Ovary (tissue), 7 donors: ENCODE measurements at regions not wholly inside any gene's neighbourhood (a gene's known extent, or its start where the extent isn't known, plus 50 kb on each side); places are given as distances from the start of the nearest gene placed in this dataset.
"Not testable (repeated sequence)": the region's sequence is repeated elsewhere in the genome, so short reads cannot be mapped to it uniquely, and the experiment has no call there.

Experiments used
- DNase-seq, 5 donors: peaks; one replicate each; pipeline ENCODE4 v3.0.0-alpha.2; 2019 to 2020
- H3K27ac ChIP-seq, 2 donors: fragments of 200-600 bp; one replicate each; pipeline versions ENCODE4 v1.5.1 to v1.8.0; 2019 to 2022
- H3K27me3 ChIP-seq: fragments of 200-600 bp; one replicate; pipeline ENCODE4 v1.8.0; 2022
- H3K36me3 ChIP-seq: fragments of 200-600 bp; sonication (generic); one replicate; pipeline ENCODE4 v1.5.1; 2019
- H3K4me1 ChIP-seq: one replicate; pipeline ENCODE4 v1.8.1; 2013; ENCODE audit warnings: mild to moderate bottlenecking, moderate library complexity; ENCODE audit not compliant: insufficient read depth
- H3K4me3 ChIP-seq: fragments of 200-600 bp; sonication (generic); one replicate; pipeline ENCODE4 v1.5.1; 2017
- H3K9me3 ChIP-seq, 2 donors: fragments of 200-600 bp in 1 of 2; sonication (generic) in 1 of 2; one replicate each; pipeline versions ENCODE4 v1.5.1 to v1.8.1; 2013 to 2019; ENCODE audit warnings: mild to moderate bottlenecking in 1 of 2, moderate library complexity in 1 of 2
- CTCF ChIP-seq, 3 donors: fragments of 450-650 bp in 2 of 3; fragments of 200-600 bp in 1 of 3; IDR thresholded peaks; one replicate each; pipeline versions ENCODE4 v1.5.1 to v1.8.0; 2016 to 2022; ENCODE audit warnings: antibody characterized with exemption in 3 of 3, mild to moderate bottlenecking in 1 of 3
- EP300 ChIP-seq: sonication (generic); formaldehyde crosslinking; IDR thresholded peaks from one replicate; pipeline ENCODE4 v1.6.1; 2017; ENCODE audit warnings: antibody characterized with exemption
- POLR2A ChIP-seq: fragments of 450-650 bp; IDR thresholded peaks from one replicate; pipeline ENCODE4 v1.6.1; 2017; ENCODE audit warnings: antibody characterized with exemption, mild to moderate bottlenecking, moderate library complexity
- WGBS, 3 donors: extraction: QIAGEN DNeasy Blood & Tissue Kit in 1 of 3; methylation state at CpG; one replicate each; pipeline versions ENCODE4 v1.1.5 to v1.1.7; 2013 to 2017; 5-methylcytosine and 5-hydroxymethylcytosine counted together
- intact Hi-C, 4 donors: fragments of 100-400 bp; cut with DNase I; formaldehyde crosslinking; loops; one replicate each; pipeline versions ENCODE4 v1.11.0 to v1.15.1; 2022 to 2023
- donor health status: DM: no; HTN: no; CAD: no; lungs with moderate emphysema.
- donor health status: DM: no; HTN: no; CAD: no.
- donor health status: Bipolar disorder and iron deficiency.
- donor health status: DM: no; HTN: no; CAD: no.
- donor health status: DM: yes; HTN: yes; CAD: no.

- TF ChIP-seq EP300 (no peak), CTCF (IDR thresholded peaks at IDR 0.05) (no peak), POLR2A (no peak)
- 20 to 55% (median 22%) methylated on average over 5 of the region's 5 CpGs for WGBS, 3 donors
- intact Hi-C loops, result no loop called here
- H3K9me3 ChIP-seq, result no peaks in the 10 kb centered on the region
- no peak for DNase-seq
- no peak overlapping the region for H3K27ac ChIP-seq
- H3K36me3 ChIP-seq, result no peaks in the 10 kb centered on the region
- H3K4me1 ChIP-seq, result no peaks in the 10 kb centered on the region
- H3K27me3 ChIP-seq, result no peaks in the 10 kb centered on the region
- no peak overlapping the region for H3K4me3 ChIP-seq
Observed at GRCh38 chr2:142426064-142426463, 295.2 kb upstream of the LRP1B start.

GRCh38 chr2:142425551-142425950 is 294.7 kb upstream of the LRP1B start:
- Histone ChIP-seq H3K27me3 (no peaks in the 10 kb centered on the region), H3K27ac (no peak overlapping the region), H3K4me1 (no peaks in the 10 kb centered on the region), H3K36me3 (no peaks in the 10 kb centered on the region), H3K4me3 (no peak overlapping the region), H3K9me3 (no peaks in the 10 kb centered on the region)
- DNase-seq, result no peak
- TF ChIP-seq EP300 (no peak), CTCF (IDR thresholded peaks at IDR 0.05) (no peak), POLR2A (no peak)
- intact Hi-C loops, result no loop called here
- WGBS, 3 donors, result 29 to 48% (median 32%) methylated on average over 3 of the region's 3 CpGs

GRCh38 chr2:142423603-142424002 is 292.8 kb upstream of the LRP1B start:
- no peaks in the 10 kb centered on the region for H3K9me3 ChIP-seq
- H3K4me1 ChIP-seq, result no peaks in the 10 kb centered on the region
- 76 to 89% (median 82%) methylated on average over 1 of the region's 1 CpG for WGBS, 3 donors
- H3K27me3 ChIP-seq, result no peaks in the 10 kb centered on the region
- intact Hi-C loops, result no loop called here
- no peak overlapping the region for H3K4me3 ChIP-seq
- H3K27ac ChIP-seq, result no peak overlapping the region
- no peak for TF ChIP-seq EP300
- DNase-seq, result no peak
- H3K36me3 ChIP-seq, result no peaks in the 10 kb centered on the region

- no peak for TF ChIP-seq CTCF (IDR thresholded peaks at IDR 0.05)
- TF ChIP-seq POLR2A, result no peak
- no peak for TF ChIP-seq EP300
- intact Hi-C loops, result no loop called here
- Histone ChIP-seq H3K4me1 (no peaks in the 10 kb centered on the region), H3K4me3 (no peak overlapping the region), H3K9me3 (no peaks in the 10 kb centered on the region), H3K27ac (no peak overlapping the region), H3K36me3 (no peaks in the 10 kb centered on the region), H3K27me3 (no peaks in the 10 kb centered on the region)
- WGBS, 3 donors, result 72 to 83% (median 74%) methylated on average over 2 of the region's 2 CpGs
- no peak for DNase-seq
Observed at GRCh38 chr2:142422769-142423168, 292.0 kb upstream of the LRP1B start.

- no peaks in the 10 kb centered on the region for H3K4me1 ChIP-seq
- H3K27ac ChIP-seq, result no peak overlapping the region
- H3K27me3 ChIP-seq, result no peaks in the 10 kb centered on the region
- no peak for TF ChIP-seq EP300
- no peak for TF ChIP-seq POLR2A
- TF ChIP-seq CTCF (IDR thresholded peaks at IDR 0.05), result no peak
- DNase-seq, result no peak
- 90 to 95% (median 93%) methylated on average over 6 of the region's 6 CpGs for WGBS, 3 donors
- no peaks in the 10 kb centered on the region for H3K36me3 ChIP-seq
- no peaks in the 10 kb centered on the region for H3K9me3 ChIP-seq
- no peak overlapping the region for H3K4me3 ChIP-seq
- intact Hi-C loops, result no loop called here
Observed at GRCh38 chr2:142422041-142422440, 291.2 kb upstream of the LRP1B start.

GRCh38 chr2:142418699-142419098 is 287.9 kb upstream of the LRP1B start:
- H3K27ac ChIP-seq, H3K4me1 ChIP-seq, H3K27me3 ChIP-seq, intact Hi-C loops, DNase-seq, H3K36me3 ChIP-seq, H3K9me3 ChIP-seq, H3K4me3 ChIP-seq: not testable (repeated sequence)
- 90 to 96% (median 95%) methylated on average over 4 of the region's 4 CpGs for WGBS, 3 donors
